Neuronal stem cell (in vitro differentiated cells): ENCODE measurements at regions not wholly inside any gene's neighbourhood (a gene's known extent, or its start where the extent isn't known, plus 50 kb on each side); places are given as distances from the start of the nearest gene placed in this dataset.

Source experiments
- DNase-seq: peaks from one replicate; pipeline ENCODE4 v3.0.0-alpha.2; 2013; ENCODE audit warnings: low spot score
- H2AFZ ChIP-seq: one replicate; pipeline ENCODE4 v1.6.1; 2013; ENCODE audit warnings: mild to moderate bottlenecking, low read length, inconsistent platforms
- H2AK5ac ChIP-seq: 2 replicates; pipeline ENCODE4 v1.6.1; 2013; ENCODE audit warnings: low read depth, mild to moderate bottlenecking, inconsistent platforms, low read length, moderate library complexity, mixed read lengths
- H2BK120ac ChIP-seq: 2 replicates; pipeline ENCODE4 v1.6.1; 2013; ENCODE audit warnings: low read depth, mild to moderate bottlenecking, inconsistent platforms, low read length, moderate library complexity, mixed read lengths
- H2BK12ac ChIP-seq: one replicate; pipeline ENCODE4 v1.6.1; 2013; ENCODE audit warnings: low read length, inconsistent platforms
- H2BK15ac ChIP-seq: 2 replicates; pipeline ENCODE4 v1.6.1; 2013; ENCODE audit warnings: mild to moderate bottlenecking, low read length, inconsistent platforms, mixed read lengths
- H2BK5ac ChIP-seq: one replicate; pipeline ENCODE4 v1.6.1; 2013; ENCODE audit warnings: inconsistent platforms, mild to moderate bottlenecking, low read length, moderate library complexity
- H3K14ac ChIP-seq: one replicate; pipeline ENCODE4 v1.6.1; 2013; ENCODE audit warnings: low read length, inconsistent platforms
- H3K18ac ChIP-seq: 2 replicates; pipeline ENCODE4 v1.6.1; 2013; ENCODE audit warnings: low read length, inconsistent platforms
- H3K23ac ChIP-seq: 2 replicates; pipeline ENCODE4 v1.6.1; 2013; ENCODE audit warnings: low read depth, mild to moderate bottlenecking, mixed read lengths, low read length, inconsistent platforms; ENCODE audit not compliant: poor library complexity
- H3K27ac ChIP-seq: replicated peaks from 3 replicates; pipeline ENCODE4 v1.5.1; 2013; ENCODE audit warnings: low read length, inconsistent platforms
- H3K27me3 ChIP-seq, 3 experiments: 2 replicates each; pipeline ENCODE4 v1.6.1; 2013; ENCODE audit warnings: low read length in 3 of 3, mild to moderate bottlenecking in 2 of 3, inconsistent platforms in 1 of 3, low read depth in 1 of 3, mixed read lengths in 1 of 3, moderate library complexity in 1 of 3; ENCODE audit not compliant: control insufficient read depth in 3 of 3, insufficient read depth in 3 of 3
- H3K36me3 ChIP-seq, 2 donors: replicated peaks in 1 of 2; 2 replicates each; pipeline ENCODE4 v1.6.1; 2013; ENCODE audit warnings: low read length in 2 of 2; ENCODE audit not compliant: control insufficient read depth in 2 of 2, insufficient read depth in 2 of 2
- H3K4ac ChIP-seq: 2 replicates; pipeline ENCODE4 v1.6.1; 2013; ENCODE audit warnings: inconsistent platforms, mild to moderate bottlenecking, low read length, moderate library complexity
- H3K4me1 ChIP-seq, 2 donors: 1 replicate in 1 of 2; 2 replicates in 1 of 2; pipeline ENCODE4 v1.6.1; 2013; ENCODE audit warnings: low read length in 2 of 2, low read depth in 1 of 2; ENCODE audit not compliant: control insufficient read depth in 2 of 2, insufficient read depth in 1 of 2
- H3K4me2 ChIP-seq: one replicate; pipeline ENCODE4 v1.6.1; 2013; ENCODE audit warnings: mild to moderate bottlenecking, low read length, inconsistent platforms; ENCODE audit not compliant: insufficient read depth, poor library complexity, severe bottlenecking
- H3K4me3 ChIP-seq, 2 donors: 2 replicates each; pipeline ENCODE4 v1.5.1; 2013; ENCODE audit warnings: low read length in 2 of 2, mild to moderate bottlenecking in 2 of 2, inconsistent platforms in 1 of 2, moderate library complexity in 1 of 2
- H3K79me1 ChIP-seq: one replicate; pipeline ENCODE4 v1.6.1; 2013; ENCODE audit warnings: low read depth, mild to moderate bottlenecking, inconsistent platforms, low read length, moderate library complexity
- H3K9ac ChIP-seq: one replicate; pipeline ENCODE4 v1.6.1; 2013; ENCODE audit warnings: mild to moderate bottlenecking, low read depth, low read length, inconsistent platforms; ENCODE audit not compliant: poor library complexity
- H3K9me3 ChIP-seq, 2 donors: replicated peaks in 1 of 2; 2 replicates each; pipeline versions ENCODE3 to v1.6.1; 2013; ENCODE audit warnings: low read length in 2 of 2, mild to moderate bottlenecking in 2 of 2, inconsistent platforms in 1 of 2, low read depth in 1 of 2, mixed read lengths in 1 of 2, moderate library complexity in 1 of 2; ENCODE audit not compliant: control insufficient read depth in 2 of 2, insufficient read depth in 1 of 2
- H4K8ac ChIP-seq: one replicate; pipeline ENCODE4 v1.6.1; 2013; ENCODE audit warnings: low read depth, mild to moderate bottlenecking, inconsistent platforms, low read length, moderate library complexity
- H4K91ac ChIP-seq: one replicate; pipeline ENCODE4 v1.6.1; 2013; ENCODE audit warnings: low read length, low read depth, mild to moderate bottlenecking, inconsistent platforms; ENCODE audit not compliant: poor library complexity
- WGBS, 2 donors: extraction: QIAGEN DNeasy Blood & Tissue Kit; methylation state at CpG; one replicate each; pipeline ENCODE4 v1.1.7; 2013; ENCODE audit warnings: missing lambda C conversion rate in 2 of 2, mixed read lengths in 1 of 2; ENCODE audit not compliant: insufficient read length in 2 of 2, insufficient replicate concordance in 1 of 2; ENCODE audit errors: extremely low coverage in 2 of 2; 5-methylcytosine and 5-hydroxymethylcytosine counted together

GRCh38 chr5:164672931-164673694 is 1167.7 kb downstream of the MAT2B start:
- Histone ChIP-seq H3K4me1 (no peaks in the 10 kb centered on the region), H2BK12ac (no peak overlapping the region), H3K23ac (no peak overlapping the region), H3K4me3 (no peak overlapping the region), H4K8ac (no peak overlapping the region), H3K79me1 (no peaks in the 10 kb centered on the region), H3K9me3 (no peaks in the 10 kb centered on the region), H2AFZ (no peak overlapping the region), H3K4me2 (no peak overlapping the region), H3K4ac (no peak overlapping the region), H2AK5ac (no peak overlapping the region), H2BK120ac (no peak overlapping the region), H3K27ac (no peak overlapping the region), H2BK15ac (no peak overlapping the region), H4K91ac (no peak overlapping the region), H3K9ac (no peak overlapping the region), H2BK5ac (no peak overlapping the region), H3K36me3 (no peaks in the 10 kb centered on the region), H3K18ac (no peak overlapping the region), H3K14ac (no peak overlapping the region), H3K27me3 (no peaks in the 10 kb centered on the region)
- no peak for DNase-seq
- WGBS, 2 donors, result no CpG with 5 or more reads among the region's 3 CpGs

DNA sequence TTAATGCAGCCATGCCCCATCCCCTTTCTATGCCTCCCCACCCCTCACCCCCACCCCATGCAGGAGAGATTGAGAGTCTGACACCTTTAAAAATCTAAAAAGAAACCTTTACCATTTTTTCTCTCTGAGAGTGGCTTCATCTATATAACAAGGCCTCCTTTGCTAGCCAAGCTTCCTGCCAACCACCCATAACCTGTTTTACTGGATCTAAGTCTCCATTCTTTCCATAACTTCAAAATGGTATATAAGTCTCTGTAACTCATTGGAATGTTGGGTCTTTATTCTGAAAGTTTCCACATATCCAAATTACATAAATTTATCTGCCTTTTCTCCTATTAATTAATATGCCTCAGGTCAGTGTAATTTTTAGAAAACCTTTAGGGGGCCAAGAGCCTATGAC is 1174.0 kb downstream of the MAT2B start:
- H3K4me3 ChIP-seq, result no peak overlapping the region

DNA sequence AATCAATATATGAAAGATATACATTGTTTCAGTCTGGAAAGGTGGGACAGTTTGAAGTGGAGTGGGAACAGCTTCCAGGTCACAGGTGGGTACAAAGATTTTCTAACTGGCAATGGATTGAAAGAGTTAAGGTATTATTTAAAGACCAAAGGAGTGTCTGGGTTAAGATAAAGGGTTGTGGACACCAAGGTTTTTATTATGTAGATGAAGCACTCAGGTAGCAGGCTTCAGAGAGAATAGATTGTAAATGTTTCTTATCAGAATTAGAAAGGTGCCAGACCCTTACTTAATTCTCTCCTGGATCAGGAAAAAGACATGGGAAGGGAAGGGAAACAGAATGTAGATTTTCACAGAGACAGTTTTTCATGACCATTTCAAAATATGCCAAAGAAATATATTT is 1174.8 kb downstream of the MAT2B start:
- no peaks in the 10 kb centered on the region for H3K27me3 ChIP-seq
- no peak overlapping the region for H3K23ac ChIP-seq
- H2BK120ac ChIP-seq, result no peak overlapping the region
- H2BK12ac ChIP-seq, result no peak overlapping the region
- H3K9ac ChIP-seq, result no peak overlapping the region
- no peaks in the 10 kb centered on the region for H3K9me3 ChIP-seq
- no peak overlapping the region for H3K4me3 ChIP-seq
- no peak overlapping the region for H3K4ac ChIP-seq
- H3K18ac ChIP-seq, result no peak overlapping the region
- no peaks in the 10 kb centered on the region for H3K4me1 ChIP-seq
- H4K91ac ChIP-seq, result no peak overlapping the region
- no peak for DNase-seq
- H2AFZ ChIP-seq, result no peak overlapping the region
- H2BK15ac ChIP-seq, result no peak overlapping the region
- H3K14ac ChIP-seq, result no peak overlapping the region
- no peak overlapping the region for H3K27ac ChIP-seq
- no peaks in the 10 kb centered on the region for H3K79me1 ChIP-seq
- H4K8ac ChIP-seq, result no peak overlapping the region
- no peak overlapping the region for H2AK5ac ChIP-seq
- no peak overlapping the region for H3K4me2 ChIP-seq
- no peak overlapping the region for H2BK5ac ChIP-seq
- H3K36me3 ChIP-seq, result no peaks in the 10 kb centered on the region

More for the DNA sequence above, 1174.0 kb downstream of the MAT2B start:
- Histone ChIP-seq H2AK5ac (no peak overlapping the region), H3K14ac (no peak overlapping the region), H3K4ac (no peak overlapping the region), H3K18ac (no peak overlapping the region), H4K8ac (no peak overlapping the region), H2AFZ (no peak overlapping the region), H3K9ac (no peak overlapping the region), H3K79me1 (no peaks in the 10 kb centered on the region), H3K23ac (no peak overlapping the region), H3K9me3 (no peaks in the 10 kb centered on the region), H2BK15ac (no peak overlapping the region), H3K4me2 (no peak overlapping the region), H4K91ac (no peak overlapping the region), H2BK120ac (no peak overlapping the region), H2BK5ac (no peak overlapping the region), H2BK12ac (no peak overlapping the region), H3K36me3 (no peaks in the 10 kb centered on the region), H3K27ac (no peak overlapping the region), H3K27me3 (no peaks in the 10 kb centered on the region), H3K4me1 (no peaks in the 10 kb centered on the region)
- DNase-seq, result no peak

DNA sequence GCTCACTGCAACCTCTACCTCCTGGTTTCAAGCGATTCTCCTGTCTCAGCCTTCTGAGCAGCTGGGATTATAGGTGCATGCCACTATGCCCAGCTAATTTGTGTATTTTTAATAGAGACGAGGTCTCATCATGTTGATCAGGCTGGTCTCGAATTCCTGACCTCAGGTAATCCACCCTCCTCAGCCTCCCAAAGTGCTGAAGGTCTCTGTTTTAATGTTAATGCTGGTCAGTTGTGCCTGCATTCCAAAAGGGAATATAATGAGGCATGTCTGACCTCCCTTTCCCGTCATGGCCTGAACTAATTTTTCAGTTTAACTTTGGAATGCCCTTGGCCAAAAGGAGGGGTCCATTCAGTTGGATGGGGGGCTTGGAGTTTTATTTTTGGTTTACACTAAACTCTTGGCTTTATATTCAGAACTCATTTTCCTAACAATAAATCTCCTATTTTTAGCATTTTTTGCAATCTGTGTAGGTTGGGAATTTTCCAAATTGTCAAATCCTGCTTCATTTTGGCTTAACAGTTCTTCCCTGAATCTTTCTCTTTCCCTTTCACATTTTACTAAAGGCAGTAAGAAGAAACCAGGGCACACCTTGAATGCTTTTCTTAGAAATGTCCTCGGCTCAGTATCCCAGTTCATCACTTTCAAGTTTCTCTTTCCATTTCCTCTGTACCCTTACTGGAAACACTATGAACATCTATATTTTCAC is 1175.5 kb downstream of the MAT2B start:
- H3K27me3 ChIP-seq, result no peaks in the 10 kb centered on the region
- no peak overlapping the region for H3K14ac ChIP-seq
- H2BK120ac ChIP-seq, result no peak overlapping the region
- no peaks in the 10 kb centered on the region for H3K36me3 ChIP-seq
- no peaks in the 10 kb centered on the region for H3K4me1 ChIP-seq
- H3K9me3 ChIP-seq, result no peaks in the 10 kb centered on the region
- H4K8ac ChIP-seq, result no peak overlapping the region
- H3K27ac ChIP-seq, result no peak overlapping the region
- no peak for DNase-seq
- no CpG with 5 or more reads among the region's 5 CpGs for WGBS, 2 donors
- H2AFZ ChIP-seq, result no peak overlapping the region
- no peak overlapping the region for H3K4me2 ChIP-seq
- no peak overlapping the region for H4K91ac ChIP-seq
- H2BK15ac ChIP-seq, result no peak overlapping the region
- no peak overlapping the region for H2BK5ac ChIP-seq
- no peaks in the 10 kb centered on the region for H3K79me1 ChIP-seq
- H3K9ac ChIP-seq, result no peak overlapping the region
- H2AK5ac ChIP-seq, result no peak overlapping the region
- H3K23ac ChIP-seq, result no peak overlapping the region
- H3K4me3 ChIP-seq, result no peak overlapping the region
- H3K4ac ChIP-seq, result no peak overlapping the region
- no peak overlapping the region for H3K18ac ChIP-seq
- H2BK12ac ChIP-seq, result no peak overlapping the region
